Epithelial cell of proximal tubule (primary cell): ENCODE measurements at regions not wholly inside any gene's neighbourhood (a gene's known extent, or its start where the extent isn't known, plus 50 kb on each side); places are given as distances from the start of the nearest gene placed in this dataset.

Experiments used
- DNase-seq: peaks from one replicate; pipeline ENCODE4 v3.0.0-alpha.2; 2011; ENCODE audit warnings: low read depth
- H3K4me3 ChIP-seq: 2 replicates; pipeline ENCODE4 v1.5.1; 2011; ENCODE audit warnings: low read depth, mild to moderate bottlenecking, low read length
- TF ChIP-seq, protein P1 (sequence below): conservative IDR thresholded peaks from 2 replicates; pipeline ENCODE4 v1.5.1; 2012; ENCODE audit warnings: low read depth, mild to moderate bottlenecking, low read length

DNA sequence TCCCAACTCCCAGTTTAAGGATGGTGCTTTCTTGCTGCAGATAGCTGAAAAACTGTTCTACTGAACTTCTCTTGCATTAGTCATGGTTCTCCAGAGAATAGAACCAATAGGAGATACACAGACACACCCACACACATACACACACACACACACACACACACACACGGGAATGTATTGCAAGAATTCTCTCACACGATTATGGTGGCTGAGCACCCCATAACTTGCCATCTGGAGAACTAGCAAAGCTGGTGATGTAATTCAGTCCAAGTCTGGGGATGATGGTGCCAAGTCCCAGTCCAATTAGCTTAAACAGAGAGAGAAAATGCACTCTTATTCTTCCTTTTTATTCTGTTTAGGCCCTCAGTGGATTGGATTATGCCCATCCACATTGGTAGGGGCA, 643.9 kb downstream of the DIAPH3 start:
- TF ChIP-seq, protein P1, sequence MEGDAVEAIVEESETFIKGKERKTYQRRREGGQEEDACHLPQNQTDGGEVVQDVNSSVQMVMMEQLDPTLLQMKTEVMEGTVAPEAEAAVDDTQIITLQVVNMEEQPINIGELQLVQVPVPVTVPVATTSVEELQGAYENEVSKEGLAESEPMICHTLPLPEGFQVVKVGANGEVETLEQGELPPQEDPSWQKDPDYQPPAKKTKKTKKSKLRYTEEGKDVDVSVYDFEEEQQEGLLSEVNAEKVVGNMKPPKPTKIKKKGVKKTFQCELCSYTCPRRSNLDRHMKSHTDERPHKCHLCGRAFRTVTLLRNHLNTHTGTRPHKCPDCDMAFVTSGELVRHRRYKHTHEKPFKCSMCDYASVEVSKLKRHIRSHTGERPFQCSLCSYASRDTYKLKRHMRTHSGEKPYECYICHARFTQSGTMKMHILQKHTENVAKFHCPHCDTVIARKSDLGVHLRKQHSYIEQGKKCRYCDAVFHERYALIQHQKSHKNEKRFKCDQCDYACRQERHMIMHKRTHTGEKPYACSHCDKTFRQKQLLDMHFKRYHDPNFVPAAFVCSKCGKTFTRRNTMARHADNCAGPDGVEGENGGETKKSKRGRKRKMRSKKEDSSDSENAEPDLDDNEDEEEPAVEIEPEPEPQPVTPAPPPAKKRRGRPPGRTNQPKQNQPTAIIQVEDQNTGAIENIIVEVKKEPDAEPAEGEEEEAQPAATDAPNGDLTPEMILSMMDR = no peak
- no peak for DNase-seq
- H3K4me3 ChIP-seq = no peak overlapping the region

DNA sequence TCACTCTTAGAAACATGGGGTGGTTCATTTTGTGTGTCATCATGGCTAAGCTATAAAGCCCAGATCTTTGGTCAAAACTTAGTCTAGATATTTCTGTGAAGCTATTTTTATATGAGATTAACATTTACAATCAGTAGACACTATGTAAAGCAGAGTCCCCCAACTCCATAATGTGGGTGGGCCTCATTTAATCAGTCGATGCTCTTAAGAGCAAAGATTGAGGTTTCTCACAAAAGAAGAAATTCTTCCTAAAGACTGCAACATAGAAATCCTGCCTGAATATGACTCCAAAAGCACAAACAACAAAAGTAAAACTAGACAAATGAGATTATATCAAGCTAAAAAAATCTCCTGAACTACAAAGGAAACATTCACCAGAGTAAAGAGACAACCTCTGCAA, 642.2 kb downstream of the DIAPH3 start:
- DNase-seq = no peak
- TF ChIP-seq, protein P1 = no peak
- H3K4me3 ChIP-seq = no peak overlapping the region

DNA sequence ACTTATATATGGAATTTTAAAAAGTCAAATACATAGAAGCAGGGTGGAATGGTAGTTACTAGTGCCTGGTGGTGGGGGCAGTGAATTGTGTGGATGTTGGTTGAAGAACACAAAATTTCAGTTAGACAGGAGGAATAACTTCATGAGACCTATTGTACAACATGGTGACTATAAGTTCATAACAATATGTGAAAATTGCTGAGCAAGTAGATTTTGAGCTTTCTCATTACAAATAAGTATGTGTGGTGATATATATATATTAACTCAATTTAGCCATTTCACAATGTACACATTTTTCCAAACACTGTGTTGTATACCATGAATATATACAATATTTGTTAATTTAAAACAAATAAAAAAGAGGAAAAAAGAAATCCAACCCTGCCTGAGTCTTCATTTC, 641.1 kb downstream of the DIAPH3 start:
- TF ChIP-seq, protein P1 = no peak
- no peak overlapping the region for H3K4me3 ChIP-seq
- DNase-seq = no peak

DNA sequence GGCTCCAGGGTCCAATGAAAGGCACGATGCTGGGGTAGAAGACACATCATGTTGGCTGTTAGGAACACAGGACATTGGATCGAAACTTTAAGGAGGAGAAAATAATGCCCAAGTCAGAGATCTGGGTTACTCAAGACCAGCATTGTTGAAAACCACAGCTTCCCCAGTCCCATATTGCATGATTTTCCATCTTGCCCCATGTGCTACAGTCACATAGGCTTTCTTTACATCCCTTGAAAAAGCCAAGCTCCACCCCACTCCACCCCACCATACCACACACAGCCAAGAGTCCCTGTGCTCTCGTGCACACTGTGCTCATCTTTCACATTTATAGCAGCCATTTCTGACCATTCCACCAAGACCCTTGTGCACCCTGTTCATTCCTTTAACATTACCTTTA, 636.2 kb downstream of the DIAPH3 start:
- H3K4me3 ChIP-seq = no peak overlapping the region
- DNase-seq = no peak
- TF ChIP-seq, protein P1 = no peak

DNA sequence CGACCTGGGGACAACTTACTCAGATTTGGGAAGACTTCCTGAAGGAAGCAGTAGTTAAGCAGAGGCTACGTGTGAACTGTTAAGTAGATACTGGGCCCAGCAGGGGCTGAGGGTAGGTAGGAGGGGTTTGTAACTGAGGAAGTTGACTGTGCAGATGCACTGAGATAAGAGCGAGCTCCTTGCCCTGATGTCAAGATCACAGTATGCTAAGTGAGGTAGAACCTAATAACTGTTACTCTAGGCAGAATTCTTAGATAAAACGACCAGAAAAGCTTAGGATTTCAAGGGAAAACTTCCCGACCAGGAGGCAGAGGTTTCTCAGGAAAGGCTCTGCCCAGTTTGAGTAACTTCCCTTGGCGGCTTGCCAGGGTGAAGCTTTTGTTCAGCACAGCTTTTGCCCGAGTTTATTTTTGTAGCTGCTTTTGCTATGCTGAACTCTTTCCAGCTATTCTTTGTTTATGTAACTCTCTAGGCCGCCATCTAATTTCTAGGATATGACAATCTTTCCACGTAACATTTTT, 632.1 kb downstream of the DIAPH3 start:
- DNase-seq = peak; percentile 39
- H3K4me3 ChIP-seq = no peak overlapping the region
- TF ChIP-seq, protein P1 = no peak

DNA sequence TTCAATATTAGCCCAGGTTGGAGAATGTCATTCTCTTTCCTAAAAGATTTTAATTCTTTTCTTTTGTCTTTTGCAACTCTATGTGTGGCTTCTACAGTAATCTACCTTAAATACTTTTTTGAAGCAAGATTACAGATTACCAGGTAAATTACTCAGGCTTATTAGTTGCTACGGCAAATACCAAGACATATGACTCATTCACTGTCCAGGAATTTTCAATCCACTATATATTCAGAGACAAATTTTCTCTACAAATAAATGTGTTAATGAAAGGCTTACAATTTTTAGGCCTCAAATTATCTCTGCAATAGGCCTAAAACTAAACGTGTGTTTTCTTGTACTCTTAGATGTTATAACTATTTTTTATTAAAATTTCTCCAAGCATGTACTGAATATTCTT, 631.3 kb downstream of the DIAPH3 start:
- DNase-seq = no peak
- TF ChIP-seq, protein P1 = no peak
- no peak overlapping the region for H3K4me3 ChIP-seq

DNA sequence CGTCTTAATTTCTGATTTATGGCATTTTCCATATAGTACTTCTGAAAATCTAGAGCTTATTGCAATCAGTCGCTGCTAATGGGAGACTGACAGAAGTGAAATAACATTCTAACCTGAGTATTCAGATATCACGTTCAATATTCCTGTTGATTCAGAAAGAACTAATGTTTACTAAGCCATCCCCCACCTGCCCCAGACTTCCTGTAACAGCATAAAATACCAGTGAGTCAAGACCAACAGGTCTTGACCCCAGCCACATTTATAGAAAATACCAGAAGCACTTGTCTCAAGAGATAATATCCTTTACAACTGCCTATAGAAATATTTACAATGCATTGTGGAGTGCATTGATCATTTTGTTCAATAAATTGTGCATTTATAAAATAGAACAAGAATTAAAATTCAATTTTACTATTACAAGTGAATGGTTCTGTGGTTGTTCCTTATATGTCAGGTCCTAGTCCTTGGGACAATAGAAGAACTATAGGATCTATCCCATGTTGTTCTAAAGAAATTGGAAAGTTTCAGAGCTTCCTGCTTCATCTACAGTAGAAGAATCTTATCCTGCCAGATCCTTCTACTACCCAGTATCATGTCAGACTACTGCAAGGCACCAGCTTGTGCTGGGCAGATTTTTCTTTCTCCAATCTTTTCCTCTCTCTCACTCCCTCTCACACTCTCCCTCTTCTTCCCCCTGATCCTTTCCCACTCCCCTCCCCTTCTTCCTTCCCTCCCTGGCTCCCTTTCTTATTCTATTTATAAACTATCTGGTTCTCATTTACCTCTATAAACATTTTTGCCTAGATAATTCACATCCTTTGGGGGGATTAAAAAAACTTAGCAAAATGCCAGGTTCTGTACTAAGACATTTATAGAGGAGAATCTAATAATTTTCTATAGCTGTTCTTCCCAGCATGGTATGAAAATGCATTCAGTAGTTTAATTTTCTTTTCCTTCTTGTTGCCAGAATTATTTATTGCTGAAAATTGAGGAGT, 629.9 kb downstream of the DIAPH3 start:
- H3K4me3 ChIP-seq = no peak overlapping the region
- TF ChIP-seq, protein P1 = no peak
- no peak for DNase-seq
